Endothelial cell of umbilical vein (primary cell): ENCODE measurements at regions not wholly inside any gene's neighbourhood (a gene's known extent, or its start where the extent isn't known, plus 50 kb on each side); places are given as distances from the start of the nearest gene placed in this dataset.

Source experiments
- BruUV-seq: library from RNA; stranded (reverse); fragments of 400-500 nt; replicated peaks from 2 replicates; lab custom pipeline; 2021; lab: Mats Ljungman, UMichigan
- CTCF ChIA-PET: fragments of 300-600, 350-600 bp; sonication (Branson Sonifier 250); formaldehyde crosslinking; loops from one replicate; lab custom pipeline; 2021; ENCODE audit warnings: antibody characterized with exemption, inconsistent platforms; lab: Charles Lee
- POLR2A ChIA-PET: fragments of 300-600, 350-600 bp; sonication (Branson Sonifier 250); formaldehyde crosslinking; loops from one replicate; lab custom pipeline; 2021; ENCODE audit warnings: antibody characterized with exemption, inconsistent platforms; lab: Charles Lee
- DNase-seq: peaks from one replicate; pipeline ENCODE4 v3.0.0-alpha.2; 2011; ENCODE audit warnings: low read depth, low spot score
- FAIRE-seq: peaks from 2 replicates; lab custom pipeline; 2011; peaks lifted over from hg19 to GRCh38; lab: Jason Lieb, UNC
- H2AFZ ChIP-seq: 2 replicates; pipeline ENCODE4 v1.6.0; 2012; ENCODE audit warnings: low read depth, low read length, control low read depth, inconsistent platforms
- H3K27ac ChIP-seq: 2 replicates; pipeline ENCODE4 v1.5.1; 2011; ENCODE audit warnings: low read depth, mild to moderate bottlenecking, control low read depth, low read length, moderate library complexity; ENCODE audit not compliant: insufficient read depth
- H3K27me3 ChIP-seq, 2 experiments: 2 replicates each; pipeline versions ENCODE4 v1.6.0 to v1.6.1; 2011; ENCODE audit warnings: low read length in 2 of 2, mixed read lengths in 1 of 2; ENCODE audit not compliant: control insufficient read depth in 2 of 2, insufficient read depth in 2 of 2
- H3K36me3 ChIP-seq, 2 experiments: 2 replicates in 1 of 2; 3 replicates in 1 of 2; pipeline ENCODE4 v1.5.1; 2011; ENCODE audit warnings: low read length in 2 of 2, mild to moderate bottlenecking in 1 of 2, moderate library complexity in 1 of 2; ENCODE audit not compliant: control insufficient read depth in 2 of 2, insufficient read depth in 2 of 2; ENCODE audit errors: extremely low read depth in 1 of 2
- H3K4me1 ChIP-seq: 3 replicates; pipeline ENCODE4 v1.5.1; 2011; ENCODE audit warnings: mild to moderate bottlenecking, low read length; ENCODE audit not compliant: control insufficient read depth, insufficient read depth; ENCODE audit errors: extremely low read depth
- H3K4me2 ChIP-seq: 2 replicates; pipeline ENCODE4 v1.6.1; 2011; ENCODE audit warnings: low read length, control low read depth, mixed read lengths; ENCODE audit not compliant: insufficient read depth
- H3K4me3 ChIP-seq, 3 experiments: fragments of 200-600 bp in 1 of 3; sonication (generic), shearing (Covaris generic) in 1 of 3; replicated peaks in 1 of 3; 2 replicates each; pipeline ENCODE4 v1.5.1; 2011 to 2016; ENCODE audit warnings: control low read depth in 3 of 3, low read length in 3 of 3, mild to moderate bottlenecking in 2 of 3, inconsistent platforms in 1 of 3, low read depth in 1 of 3, moderate library complexity in 1 of 3; ENCODE audit not compliant: insufficient read depth in 1 of 3
- H3K79me2 ChIP-seq: 2 replicates; pipeline ENCODE4 v1.6.0; 2012; ENCODE audit warnings: low read length, inconsistent platforms; ENCODE audit not compliant: control insufficient read depth, insufficient read depth
- H3K9ac ChIP-seq: replicated peaks from 2 replicates; pipeline ENCODE3; 2011; ENCODE audit warnings: low read length, control low read depth; ENCODE audit not compliant: insufficient read depth; ENCODE audit errors: extremely low read depth
- H3K9me1 ChIP-seq: replicated peaks from 3 replicates; pipeline ENCODE4 v1.6.0; 2011; ENCODE audit warnings: mild to moderate bottlenecking, low read length; ENCODE audit not compliant: control insufficient read depth, insufficient read depth; ENCODE audit errors: extremely low read depth
- H3K9me3 ChIP-seq: replicated peaks from 2 replicates; pipeline ENCODE4 v1.5.1; 2012; ENCODE audit warnings: low read length, inconsistent platforms; ENCODE audit not compliant: control insufficient read depth, insufficient read depth
- H4K20me1 ChIP-seq: replicated peaks from 2 replicates; pipeline ENCODE3; 2011; ENCODE audit warnings: mild to moderate bottlenecking, low read length; ENCODE audit not compliant: control insufficient read depth, insufficient read depth; ENCODE audit errors: extremely low read depth
- CTCF ChIP-seq, 2 donors: IDR thresholded peaks; 1 replicate in 1 of 2; 2 replicates in 1 of 2; pipeline ENCODE4 v1.5.1; 2011; ENCODE audit warnings: low read length in 2 of 2, mild to moderate bottlenecking in 2 of 2, moderate library complexity in 2 of 2, control low read depth in 1 of 2, inconsistent platforms in 1 of 2, low read depth in 1 of 2; ENCODE audit not compliant: insufficient read depth in 1 of 2; ENCODE audit errors: extremely low read depth in 1 of 2
- EZH2 ChIP-seq: IDR thresholded peaks from 2 replicates; pipeline ENCODE4 v1.6.1; 2012; ENCODE audit warnings: borderline replicate concordance, low read depth, mild to moderate bottlenecking, moderate library complexity, low read length, inconsistent platforms; ENCODE audit not compliant: severe bottlenecking
- FOS ChIP-seq: IDR thresholded peaks from 2 replicates; pipeline ENCODE4 v1.6.1; 2011; ENCODE audit warnings: mild to moderate bottlenecking, low read length, moderate library complexity, borderline replicate concordance; ENCODE audit not compliant: insufficient read depth
- GATA2 ChIP-seq: IDR thresholded peaks from 2 replicates; pipeline ENCODE4 v1.7.0; 2011; ENCODE audit warnings: low read depth, mild to moderate bottlenecking, moderate library complexity, mixed read lengths, low read length; ENCODE audit not compliant: insufficient read length, insufficient read depth
- JUN ChIP-seq: IDR thresholded peaks from 2 replicates; pipeline ENCODE4 v1.6.1; 2011; ENCODE audit warnings: borderline replicate concordance, low read depth; ENCODE audit not compliant: insufficient read length, insufficient read depth
- MAX ChIP-seq: IDR thresholded peaks from 2 replicates; pipeline ENCODE4 v1.6.1; 2011; ENCODE audit not compliant: insufficient read depth, insufficient read length
- MYC ChIP-seq: IDR thresholded peaks from one replicate; pipeline ENCODE4 v1.6.1; 2011; ENCODE audit warnings: mild to moderate bottlenecking, low read depth, low read length
- POLR2A ChIP-seq: IDR thresholded peaks from 2 replicates; pipeline ENCODE4 v1.6.1; 2012; ENCODE audit warnings: low read depth, mild to moderate bottlenecking, control low read depth, low read length
- POLR2AphosphoS5 ChIP-seq: IDR thresholded peaks from 2 replicates; pipeline ENCODE4 v1.6.1; 2012; ENCODE audit warnings: low read depth, mild to moderate bottlenecking, control low read depth, low read length, moderate library complexity; ENCODE audit not compliant: insufficient read depth
- dilution Hi-C: fragments of 300-500 bp; cut with MboI; formaldehyde crosslinking; loops from one replicate; pipeline ENCODE4 v1.15.0; 2019; ENCODE audit warnings: low sequenced_read_pairs; ENCODE audit not compliant: extremely low pct_ligation_motif_present
- intact Hi-C: fragments of 100-400 bp; cut with micrococcal nuclease; formaldehyde crosslinking; loops from one replicate; pipeline ENCODE4 v1.10.0; 2022

DNA sequence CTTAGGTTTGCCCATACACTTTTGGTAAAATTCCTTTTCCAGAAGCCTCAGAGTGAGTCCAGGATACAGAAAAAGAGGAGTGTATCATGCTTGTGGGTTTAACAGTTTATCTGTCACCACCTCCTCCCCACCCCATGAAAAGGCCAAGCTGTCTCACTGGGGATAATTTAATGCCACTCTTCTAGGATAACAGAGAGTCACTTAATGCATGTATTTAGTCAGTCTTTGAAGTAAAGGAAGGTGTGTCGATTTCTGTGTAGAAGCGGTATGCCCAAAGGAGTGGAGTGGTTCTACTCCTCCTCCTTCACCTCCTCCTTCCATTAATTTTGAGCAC is 116.4 kb downstream of the QPCT start:
- CTCF ChIA-PET = interaction anchor here (0.9 to 1.4 kb wide), 2 partner anchors 29 to 46 kb away, joined by 3 read pairs; no protein-coding TSS in a partner anchor
- DNase-seq (no peak), FAIRE-seq (no peak)

More for the DNA sequence above, 116.4 kb downstream of the QPCT start:
- H3K9ac ChIP-seq = no peak overlapping the region
- H3K9me1 ChIP-seq = no peaks in the 10 kb centered on the region
- dilution Hi-C loops = no loop called here
- no peak overlapping the region for H3K4me2 ChIP-seq
- H3K27me3 ChIP-seq = no peaks in the 10 kb centered on the region
- no peak overlapping the region for H3K27ac ChIP-seq
- POLR2A ChIA-PET = no interaction called here
- peaks cover 36% of the 10 kb centered on the region for H3K4me1 ChIP-seq
- no peaks in the 10 kb centered on the region for H4K20me1 ChIP-seq
- intact Hi-C loops = loop anchor here (10.0 kb wide), 1 partner anchor 1436 kb away; no protein-coding TSS in a partner anchor
- TF ChIP-seq MAX (no peak), MYC (no peak), POLR2A (no peak), FOS (no peak), GATA2 (no peak), EZH2 (no peak), POLR2AphosphoS5 (no peak), CTCF (IDR thresholded peaks at IDR 0.05; ENCODE audit: extremely low read depth in 1 of 2, insufficient read depth in 1 of 2, low read depth in 1 of 2, low read length in 2 of 2) (no peak), JUN (no peak)
- H2AFZ ChIP-seq = no peak overlapping the region
- no peaks in the 10 kb centered on the region for H3K79me2 ChIP-seq
- H3K9me3 ChIP-seq = no peaks in the 10 kb centered on the region
- H3K36me3 ChIP-seq = no peaks in the 10 kb centered on the region
- no peak overlapping the region for H3K4me3 ChIP-seq
- BruUV-seq = no TSS peak
